Neural crest cell (in vitro differentiated cells): ENCODE measurements at regions not wholly inside any gene's neighbourhood (a gene's known extent, or its start where the extent isn't known, plus 50 kb on each side); places are given as distances from the start of the nearest gene placed in this dataset.

Experiments used
- DNase-seq: peaks from one replicate; pipeline ENCODE4 v3.0.0; 2021; ENCODE audit warnings: low read depth, mixed read lengths, low spot score
- H3K27ac Mint-ChIP-seq: one replicate; pipeline ENCODE4 v1.8.0; 2021; ENCODE audit warnings: mild to moderate bottlenecking, mixed read lengths; ENCODE audit not compliant: unreplicated experiment
- H3K27me3 Mint-ChIP-seq: 2 replicates; pipeline ENCODE4 v1.8.0; 2021; ENCODE audit warnings: low read depth, mild to moderate bottlenecking, mixed read lengths
- H3K36me3 Mint-ChIP-seq: 2 replicates; pipeline ENCODE4 v1.8.0; 2021; ENCODE audit warnings: low read depth, mild to moderate bottlenecking, mixed read lengths
- H3K4me1 Mint-ChIP-seq: 2 replicates; pipeline ENCODE4 v1.8.0; 2021; ENCODE audit warnings: mixed read lengths
- H3K4me3 Mint-ChIP-seq: one replicate; pipeline ENCODE4 v1.8.0; 2021; ENCODE audit warnings: mild to moderate bottlenecking, mixed read lengths
- H3K9me3 Mint-ChIP-seq: 2 replicates; pipeline ENCODE4 v1.8.0; 2021; ENCODE audit warnings: mixed read lengths
- TF ChIP-seq, protein P1 (sequence below): fragments of 200-600 bp; sonication (generic); conservative IDR thresholded peaks from 2 replicates; pipeline ENCODE4 v1.5.0; 2021; ENCODE audit warnings: antibody characterized with exemption, mild to moderate bottlenecking

- Mint-ChIP-seq H3K27ac (no peak overlapping the region), H3K9me3 (no peaks in the 10 kb centered on the region), H3K4me3 (no peak overlapping the region), H3K4me1 (peaks cover 9% of the 10 kb centered on the region), H3K36me3 (no peaks in the 10 kb centered on the region), H3K27me3 (no peaks in the 10 kb centered on the region)
- DNase-seq, result no peak
- TF ChIP-seq, protein P1, sequence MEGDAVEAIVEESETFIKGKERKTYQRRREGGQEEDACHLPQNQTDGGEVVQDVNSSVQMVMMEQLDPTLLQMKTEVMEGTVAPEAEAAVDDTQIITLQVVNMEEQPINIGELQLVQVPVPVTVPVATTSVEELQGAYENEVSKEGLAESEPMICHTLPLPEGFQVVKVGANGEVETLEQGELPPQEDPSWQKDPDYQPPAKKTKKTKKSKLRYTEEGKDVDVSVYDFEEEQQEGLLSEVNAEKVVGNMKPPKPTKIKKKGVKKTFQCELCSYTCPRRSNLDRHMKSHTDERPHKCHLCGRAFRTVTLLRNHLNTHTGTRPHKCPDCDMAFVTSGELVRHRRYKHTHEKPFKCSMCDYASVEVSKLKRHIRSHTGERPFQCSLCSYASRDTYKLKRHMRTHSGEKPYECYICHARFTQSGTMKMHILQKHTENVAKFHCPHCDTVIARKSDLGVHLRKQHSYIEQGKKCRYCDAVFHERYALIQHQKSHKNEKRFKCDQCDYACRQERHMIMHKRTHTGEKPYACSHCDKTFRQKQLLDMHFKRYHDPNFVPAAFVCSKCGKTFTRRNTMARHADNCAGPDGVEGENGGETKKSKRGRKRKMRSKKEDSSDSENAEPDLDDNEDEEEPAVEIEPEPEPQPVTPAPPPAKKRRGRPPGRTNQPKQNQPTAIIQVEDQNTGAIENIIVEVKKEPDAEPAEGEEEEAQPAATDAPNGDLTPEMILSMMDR, result no peak
These were observed 184.0 kb upstream of the CHAC2 start for GRCh38 chr2:53583583-53583982.

GRCh38 chr2:53582556-53582955, 185.0 kb upstream of the CHAC2 start:
- Mint-ChIP-seq H3K27ac (no peak overlapping the region), H3K4me1 (peaks cover 9% of the 10 kb centered on the region), H3K9me3 (no peaks in the 10 kb centered on the region), H3K4me3 (no peak overlapping the region), H3K36me3 (no peaks in the 10 kb centered on the region), H3K27me3 (no peaks in the 10 kb centered on the region)
- TF ChIP-seq, protein P1, result no peak
- no peak for DNase-seq

GRCh38 chr2:53576166-53576565, 191.4 kb upstream of the CHAC2 start:
- Mint-ChIP-seq H3K36me3 (no peaks in the 10 kb centered on the region), H3K4me1 (peaks cover 23% of the 10 kb centered on the region), H3K4me3 (no peak overlapping the region), H3K9me3 (no peaks in the 10 kb centered on the region), H3K27ac (no peak overlapping the region), H3K27me3 (no peaks in the 10 kb centered on the region)
- TF ChIP-seq, protein P1, result no peak
- DNase-seq, result no peak

DNA sequence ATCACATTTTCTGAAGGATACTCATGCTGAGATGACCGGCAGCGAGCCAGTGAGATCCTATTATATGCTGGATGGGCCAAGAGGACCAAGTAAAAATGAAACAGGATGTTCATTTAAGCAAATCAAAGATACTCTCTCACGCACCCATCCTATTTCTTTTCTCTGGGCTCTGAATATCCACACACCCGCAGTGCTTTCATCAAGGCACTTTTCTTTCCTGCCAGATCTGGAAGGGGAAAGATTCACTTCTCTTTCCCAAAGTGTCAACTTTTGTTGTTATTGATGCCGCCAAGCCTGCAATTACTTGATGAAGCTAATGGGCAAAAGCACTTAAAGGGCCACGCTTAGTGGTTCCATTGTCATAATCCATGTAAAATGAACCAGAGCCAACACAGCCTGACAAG, 191.9 kb upstream of the CHAC2 start:
- TF ChIP-seq, protein P1, result no peak
- Mint-ChIP-seq H3K27me3 (no peaks in the 10 kb centered on the region), H3K4me1 (peaks cover 23% of the 10 kb centered on the region), H3K4me3 (no peak overlapping the region), H3K27ac (no peak overlapping the region), H3K9me3 (no peaks in the 10 kb centered on the region), H3K36me3 (no peaks in the 10 kb centered on the region)
- no peak for DNase-seq

DNA sequence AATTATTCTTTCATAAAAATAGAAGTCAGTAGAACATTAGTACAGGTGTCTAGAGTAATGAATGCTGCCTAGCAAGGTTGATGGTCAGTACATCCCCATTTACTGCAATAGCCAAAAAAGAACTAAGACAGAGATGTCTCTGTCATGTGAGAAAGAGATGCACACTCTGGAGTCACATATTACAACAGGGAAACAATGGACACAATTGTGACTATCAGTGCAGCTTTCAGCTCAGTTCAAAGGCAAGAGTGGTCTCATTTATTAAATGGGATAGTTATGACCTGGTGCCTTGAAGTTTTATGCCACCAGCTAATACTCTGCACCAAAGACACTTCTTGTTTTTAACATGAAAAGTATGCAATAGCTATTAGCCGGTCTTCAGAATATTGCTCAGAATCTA, 194.9 kb upstream of the CHAC2 start:
- Mint-ChIP-seq H3K27me3 (no peaks in the 10 kb centered on the region), H3K27ac (no peak overlapping the region), H3K4me1 (peaks cover 23% of the 10 kb centered on the region), H3K36me3 (no peaks in the 10 kb centered on the region), H3K4me3 (no peak overlapping the region), H3K9me3 (no peaks in the 10 kb centered on the region)
- TF ChIP-seq, protein P1, result no peak
- DNase-seq, result no peak
